Kidney tubule cell (primary cell): ENCODE measurements at regions not wholly inside any gene's neighbourhood (a gene's known extent, or its start where the extent isn't known, plus 50 kb on each side); places are given as distances from the start of the nearest gene placed in this dataset.
A peak's percentile ranks its signal among the peaks of the same experiment; 100 is the strongest.

Experiments
- DNase-seq: peaks from one replicate; pipeline ENCODE4 v3.0.0-alpha.2; 2018; ENCODE audit warnings: low spot score

DNA sequence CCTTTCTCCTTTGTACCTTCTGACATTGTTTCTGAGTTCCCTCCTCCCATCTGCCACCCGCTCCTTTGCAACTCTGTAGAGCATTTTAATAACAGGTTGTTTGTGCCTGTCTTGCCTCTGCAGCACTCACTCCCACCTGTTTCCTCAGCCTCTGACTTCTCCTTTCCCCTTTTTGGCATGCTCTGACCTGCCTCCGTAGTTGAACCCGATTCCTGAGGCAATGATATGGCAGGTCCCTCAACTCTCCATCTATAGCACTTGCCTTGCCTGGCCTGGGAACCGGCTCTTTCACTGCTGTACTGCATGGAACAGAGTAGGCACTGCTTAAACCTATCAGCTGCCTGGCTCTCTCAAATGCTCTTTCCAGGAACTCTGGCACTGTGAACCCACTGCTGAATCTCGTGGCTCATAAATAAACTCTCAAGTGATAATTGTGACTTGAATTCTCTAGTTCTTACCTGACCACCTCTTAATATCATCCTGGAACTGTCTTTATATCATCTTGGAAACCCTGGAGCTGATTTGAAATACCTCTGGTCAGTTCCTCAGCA, 50.3 kb downstream of the UTRN start:
- no peak for DNase-seq

DNA sequence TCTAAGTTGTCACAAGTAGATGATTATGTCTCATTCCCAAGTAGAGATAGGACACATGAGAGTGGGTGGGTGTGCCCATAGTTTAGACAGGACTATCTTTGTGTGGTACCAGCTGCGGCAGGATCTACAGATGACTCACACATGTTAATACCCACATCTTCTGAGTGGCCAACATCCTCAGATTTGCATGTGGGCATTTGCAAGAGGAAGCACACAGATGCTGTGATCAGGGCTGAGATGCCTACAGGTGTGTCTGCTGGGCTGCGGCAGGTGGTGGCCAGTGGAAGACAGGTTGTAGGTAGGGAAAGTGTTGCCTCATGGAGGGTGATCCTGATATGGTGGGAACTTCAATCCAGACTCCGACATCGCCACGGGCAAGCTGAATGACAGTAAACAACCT, 50.8 kb downstream of the UTRN start:
- DNase-seq = peak; percentile 61

DNA sequence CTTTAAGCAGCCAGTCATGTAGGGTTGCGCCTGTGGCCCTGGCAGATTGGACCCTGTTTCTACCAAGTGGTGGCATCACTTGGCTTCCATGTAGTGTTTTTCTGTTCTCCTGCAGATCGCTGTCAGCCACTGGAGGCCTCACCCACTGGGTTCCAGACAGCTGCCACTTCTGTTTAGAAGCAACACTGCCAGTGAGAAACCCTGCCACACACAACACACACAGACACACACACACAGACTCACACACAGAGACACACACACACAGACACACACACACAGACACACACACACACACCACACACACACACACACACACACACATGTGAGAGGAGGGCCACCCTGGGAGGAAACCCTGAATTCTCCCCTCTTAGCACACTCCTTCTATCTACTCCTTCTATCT, 51.8 kb downstream of the UTRN start:
- DNase-seq = no peak

DNA sequence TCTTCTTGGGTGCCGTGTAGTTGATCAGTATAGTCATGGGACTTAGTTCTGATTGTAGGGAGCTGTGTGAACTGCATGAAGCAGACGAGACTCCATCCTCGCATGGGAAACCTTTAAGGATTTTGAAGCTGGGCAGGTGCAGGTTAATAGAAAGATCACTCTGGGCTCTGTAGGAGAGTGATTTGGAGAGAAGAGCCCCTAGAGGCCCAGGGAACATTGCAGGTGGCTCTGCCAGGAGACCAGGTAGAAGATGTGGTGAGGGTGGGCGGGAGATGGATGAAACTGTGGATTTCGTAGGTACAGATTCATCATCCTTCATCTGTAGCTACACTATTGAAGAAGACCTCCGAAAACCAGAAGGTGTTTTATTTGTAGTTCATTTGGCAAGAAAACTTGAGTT, 53.3 kb downstream of the UTRN start:
- DNase-seq = no peak

DNA sequence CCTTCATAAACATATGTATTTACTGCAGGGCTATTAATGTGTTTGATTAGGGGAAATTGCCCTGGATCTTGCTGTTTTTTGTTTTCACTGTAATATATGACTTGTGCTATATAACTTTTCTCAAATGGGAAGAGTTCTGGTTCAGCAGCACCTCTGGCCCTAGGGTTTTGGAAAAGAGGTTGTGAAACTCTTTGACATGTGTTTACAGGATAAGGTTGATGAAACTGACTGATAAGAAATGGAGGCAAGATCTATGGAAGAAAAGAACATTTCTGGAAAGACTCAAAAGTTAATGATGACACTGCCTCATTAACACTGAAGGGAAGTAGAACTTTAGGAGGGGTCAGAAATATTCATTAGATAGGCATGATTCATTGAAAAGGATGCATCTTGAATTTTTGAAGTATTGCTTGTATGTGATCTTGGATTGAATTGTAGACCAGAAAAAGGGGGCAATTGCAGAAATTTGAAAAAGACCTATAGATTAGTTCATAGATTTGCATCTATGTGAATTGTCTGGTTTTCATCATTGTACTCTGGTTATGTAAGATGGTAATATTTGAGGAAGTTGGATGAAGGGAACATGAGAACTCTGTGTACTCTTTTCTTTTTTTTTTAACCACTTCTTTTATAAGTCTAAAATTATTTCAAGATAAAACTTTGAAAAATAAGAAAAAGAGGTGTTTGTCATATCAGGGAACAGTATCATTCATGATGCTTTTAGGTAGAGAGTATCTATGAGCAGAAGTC, 54.0 kb downstream of the UTRN start:
- DNase-seq = no peak

DNA sequence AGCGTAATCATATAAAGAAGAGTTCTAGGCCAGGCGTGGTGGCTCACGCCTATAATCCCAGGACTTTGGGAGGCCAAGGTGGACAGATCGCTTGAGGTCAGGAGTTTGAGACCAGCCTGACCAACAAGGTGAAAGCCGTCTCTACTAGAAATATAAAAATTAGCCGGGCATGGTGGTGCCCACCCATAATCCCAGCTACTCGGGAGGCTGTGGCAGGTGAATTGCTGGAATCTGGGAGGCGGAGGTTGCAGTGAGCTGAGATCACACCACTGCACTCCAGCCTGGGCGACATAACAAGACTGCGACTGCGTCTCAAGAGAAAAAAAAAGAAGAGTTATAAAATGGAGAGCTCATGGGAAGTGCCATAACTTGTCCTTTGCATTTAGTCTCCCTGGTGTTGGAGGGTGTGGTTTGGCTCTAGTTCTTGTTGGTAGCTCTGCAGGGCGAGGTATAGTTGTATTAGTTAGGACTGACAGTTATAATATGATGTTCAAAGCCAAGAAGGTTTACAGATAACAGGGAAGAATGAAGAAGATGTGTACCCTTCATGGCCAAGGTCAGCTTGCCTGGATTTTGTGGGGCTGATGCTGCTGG, 54.8 kb downstream of the UTRN start:
- no peak for DNase-seq

DNA sequence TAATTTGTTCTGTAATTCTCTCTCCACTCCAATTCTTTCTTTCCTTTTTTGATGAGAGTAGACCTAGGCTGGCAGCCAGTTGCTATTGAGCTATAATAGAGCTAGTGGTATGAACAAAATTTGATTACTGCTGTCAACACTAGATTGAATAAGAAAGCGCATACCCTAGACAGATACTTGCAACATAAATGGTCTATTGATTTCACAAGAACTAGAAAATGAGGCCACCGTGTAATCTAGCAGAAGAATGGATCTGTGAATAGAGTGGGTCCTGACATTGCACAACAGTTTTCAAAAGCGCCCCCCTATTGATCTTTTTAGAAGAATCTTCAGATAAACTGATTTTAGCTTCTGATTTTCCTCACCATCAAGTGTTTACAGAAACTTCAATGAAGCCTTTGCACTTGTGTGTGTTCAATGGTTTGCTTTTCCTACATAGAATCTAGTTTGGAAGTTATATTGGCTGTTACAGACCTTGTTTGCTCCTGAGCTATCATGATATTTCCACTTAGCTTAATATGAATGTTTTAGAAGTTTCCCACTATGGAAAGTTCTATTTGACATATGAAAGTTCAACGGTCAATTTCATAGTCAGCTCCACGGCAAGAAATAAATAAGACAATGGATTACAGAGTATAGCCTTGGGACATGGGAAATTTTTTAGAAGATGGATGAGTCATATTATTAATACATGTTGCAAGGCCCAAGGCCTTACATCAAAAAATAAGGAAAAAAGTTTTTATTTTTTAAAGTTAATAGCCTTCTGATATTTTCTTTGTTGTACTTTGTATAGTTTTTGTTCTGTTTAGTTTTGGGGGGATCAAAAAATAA, 55.6 kb downstream of the UTRN start:
- no peak for DNase-seq

DNA sequence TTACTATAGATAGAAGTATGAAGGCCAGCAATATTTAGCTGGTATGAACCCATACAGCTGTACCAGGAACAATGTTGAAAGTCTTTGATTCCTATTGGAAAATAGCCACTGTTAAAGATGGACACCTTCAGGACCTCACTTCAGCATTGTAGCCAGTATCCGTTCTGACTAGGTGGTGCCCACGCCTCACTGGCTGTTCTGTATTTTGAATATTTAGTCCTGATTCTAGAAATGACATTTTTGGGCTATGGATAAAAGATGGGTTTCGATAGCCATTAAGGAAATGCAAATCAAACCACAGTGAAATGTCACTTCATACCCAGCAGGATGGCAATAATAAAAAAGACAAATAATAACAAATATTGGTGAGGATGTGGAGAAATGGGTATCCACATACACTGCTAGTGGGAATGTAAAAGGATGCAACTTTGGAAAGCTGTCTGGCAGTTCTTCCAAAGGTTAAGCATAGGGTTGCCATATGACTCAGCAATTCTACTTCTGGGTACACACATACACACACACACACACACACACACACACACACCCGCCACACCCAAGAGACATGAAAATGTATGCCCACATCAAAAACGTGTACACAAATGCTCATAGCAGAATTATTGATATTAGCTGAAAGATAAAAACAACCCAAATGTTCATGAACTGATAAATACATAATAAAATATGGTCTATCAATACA, 56.8 kb downstream of the UTRN start:
- no peak for DNase-seq

DNA sequence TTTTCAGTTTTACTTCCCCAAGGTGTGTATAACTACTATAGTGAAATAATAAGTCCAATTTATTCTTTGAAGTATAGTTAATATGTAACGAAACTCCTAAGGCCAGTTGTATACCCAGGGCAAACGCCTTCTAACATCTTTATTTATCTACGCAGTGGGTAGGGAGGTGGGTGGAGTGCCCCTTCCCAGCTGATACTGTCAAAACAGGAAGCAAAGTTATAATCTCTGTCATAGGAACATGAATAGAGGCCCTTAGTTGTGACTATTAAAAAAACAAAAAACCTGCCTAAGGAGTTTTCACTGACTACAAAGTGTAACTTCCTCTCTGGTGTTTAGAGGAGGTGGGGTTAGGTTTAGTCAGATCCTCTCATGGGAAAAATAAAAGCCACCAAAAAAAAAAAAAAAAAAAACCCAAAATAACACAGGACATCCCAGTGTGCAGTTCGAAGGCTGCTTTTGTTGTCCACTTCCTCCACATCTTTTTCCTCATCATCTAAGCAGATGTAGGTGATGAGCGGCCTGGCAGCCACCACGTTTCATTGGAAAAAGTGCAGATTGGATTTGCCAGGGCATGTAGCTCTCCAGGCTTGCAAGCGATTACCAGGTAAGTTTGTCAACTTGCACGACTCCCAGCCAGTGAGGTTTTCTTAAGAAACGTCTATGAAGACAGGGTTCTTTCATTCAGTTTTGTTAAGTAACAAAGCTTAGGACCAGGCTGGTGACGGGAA, 58.7 kb downstream of the UTRN start:
- DNase-seq = no peak

DNA sequence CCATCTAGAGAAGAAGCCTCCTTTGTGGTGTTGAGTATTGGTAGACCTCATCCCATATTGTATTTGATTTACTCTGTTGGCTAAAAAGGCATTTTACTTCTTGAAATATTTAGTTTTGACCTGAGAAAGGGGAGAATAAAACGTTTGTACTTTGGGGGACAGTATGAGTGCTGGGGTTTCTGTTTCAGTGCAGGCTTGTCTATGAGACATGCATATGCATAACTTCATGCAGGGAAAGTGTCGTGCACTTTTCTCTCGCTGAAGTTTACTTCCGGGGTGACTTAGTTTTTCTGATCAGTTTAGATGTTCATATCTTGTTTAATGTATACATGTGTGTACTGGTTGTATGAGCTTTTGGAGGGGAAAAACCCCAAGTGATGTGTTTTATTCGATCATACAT, 59.5 kb downstream of the UTRN start:
- no peak for DNase-seq

DNA sequence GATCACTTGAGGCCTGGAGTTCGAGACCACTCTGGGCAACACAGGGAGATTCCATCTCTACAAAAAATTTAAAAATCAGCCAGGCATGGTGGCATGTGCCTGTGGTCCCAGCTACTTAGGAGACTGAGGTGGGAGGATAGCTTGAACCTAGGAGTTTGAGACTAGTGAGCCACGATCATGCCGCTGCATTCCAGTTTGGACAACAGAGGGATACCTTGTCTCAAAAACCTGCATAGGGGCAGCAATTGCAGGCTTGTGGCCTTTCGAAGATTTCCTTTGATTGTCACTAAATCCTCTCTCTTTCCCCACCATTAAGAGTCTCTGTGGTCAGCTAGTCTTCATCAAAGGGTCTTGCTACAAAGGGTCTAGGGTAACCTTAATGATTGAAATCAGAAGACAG, 60.3 kb downstream of the UTRN start:
- no peak for DNase-seq

DNA sequence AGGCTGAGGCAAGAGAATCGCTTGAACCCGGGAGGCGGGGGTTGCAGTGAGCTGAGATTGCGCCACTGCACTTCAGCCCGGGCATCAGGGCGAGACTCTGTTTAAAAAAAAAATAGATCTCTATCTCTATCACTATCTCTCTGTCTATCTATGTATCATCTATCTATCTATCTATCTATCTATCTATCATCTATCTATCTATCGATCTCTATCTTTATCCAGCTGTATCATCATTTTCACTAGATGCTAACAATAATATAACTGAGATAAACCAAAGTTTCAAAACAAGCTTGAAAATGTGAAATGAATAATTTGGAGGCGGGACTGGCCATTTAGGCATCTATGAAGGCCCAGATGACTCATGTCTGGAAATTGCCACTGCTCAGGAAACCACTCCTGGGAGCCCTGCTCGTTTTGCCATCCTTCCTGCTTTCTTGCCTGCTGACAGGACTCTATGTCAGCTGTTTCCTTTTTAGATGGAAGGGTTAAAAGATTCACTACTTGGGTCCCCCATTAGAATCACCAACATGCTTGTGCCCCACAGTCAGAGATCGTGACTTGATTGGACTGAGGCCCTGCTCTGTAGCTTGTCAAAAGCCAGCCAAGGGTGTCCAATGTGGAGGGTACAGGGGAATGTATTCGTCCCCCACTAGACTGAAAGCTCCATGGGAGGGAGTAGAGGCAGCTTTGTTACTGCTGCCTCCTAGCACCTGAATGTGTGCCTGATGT, 61.7 kb downstream of the UTRN start:
- DNase-seq = peak; percentile 76

DNA sequence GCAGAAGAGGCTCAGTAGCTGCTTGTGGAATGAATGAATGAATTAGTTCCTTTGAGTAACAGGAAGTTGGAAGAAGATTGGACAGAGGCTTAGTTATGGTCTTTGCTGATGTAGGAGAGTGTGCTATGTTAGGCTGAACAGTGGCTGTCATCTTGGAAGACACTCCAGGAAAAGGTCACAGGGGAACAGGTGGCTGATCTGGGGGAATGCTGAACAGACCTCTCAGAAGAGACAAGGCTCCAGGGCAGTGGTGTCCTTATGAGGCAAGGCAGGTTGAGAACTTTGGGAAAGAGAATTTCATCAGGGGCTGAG, 62.3 kb downstream of the UTRN start:
- DNase-seq = no peak

DNA sequence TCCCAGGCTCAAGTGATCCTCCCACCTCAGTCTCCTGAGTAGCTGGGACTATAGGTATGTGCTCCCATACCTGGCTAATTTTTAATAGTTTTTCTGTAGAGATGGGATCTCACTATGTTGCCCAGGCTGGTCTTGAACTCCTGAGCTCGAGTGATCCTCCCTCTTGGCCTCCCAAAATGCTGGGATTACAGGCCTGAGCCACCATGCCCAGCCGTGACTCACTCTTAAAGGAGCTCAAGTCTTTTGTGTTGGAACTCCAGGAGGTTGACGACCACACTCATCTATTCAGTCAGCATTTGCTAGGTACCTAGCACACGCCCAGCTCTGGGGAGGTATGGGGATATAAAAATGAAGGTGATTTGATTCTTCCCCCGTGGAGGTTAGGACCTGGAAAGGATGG, 62.8 kb downstream of the UTRN start:
- no peak for DNase-seq

DNA sequence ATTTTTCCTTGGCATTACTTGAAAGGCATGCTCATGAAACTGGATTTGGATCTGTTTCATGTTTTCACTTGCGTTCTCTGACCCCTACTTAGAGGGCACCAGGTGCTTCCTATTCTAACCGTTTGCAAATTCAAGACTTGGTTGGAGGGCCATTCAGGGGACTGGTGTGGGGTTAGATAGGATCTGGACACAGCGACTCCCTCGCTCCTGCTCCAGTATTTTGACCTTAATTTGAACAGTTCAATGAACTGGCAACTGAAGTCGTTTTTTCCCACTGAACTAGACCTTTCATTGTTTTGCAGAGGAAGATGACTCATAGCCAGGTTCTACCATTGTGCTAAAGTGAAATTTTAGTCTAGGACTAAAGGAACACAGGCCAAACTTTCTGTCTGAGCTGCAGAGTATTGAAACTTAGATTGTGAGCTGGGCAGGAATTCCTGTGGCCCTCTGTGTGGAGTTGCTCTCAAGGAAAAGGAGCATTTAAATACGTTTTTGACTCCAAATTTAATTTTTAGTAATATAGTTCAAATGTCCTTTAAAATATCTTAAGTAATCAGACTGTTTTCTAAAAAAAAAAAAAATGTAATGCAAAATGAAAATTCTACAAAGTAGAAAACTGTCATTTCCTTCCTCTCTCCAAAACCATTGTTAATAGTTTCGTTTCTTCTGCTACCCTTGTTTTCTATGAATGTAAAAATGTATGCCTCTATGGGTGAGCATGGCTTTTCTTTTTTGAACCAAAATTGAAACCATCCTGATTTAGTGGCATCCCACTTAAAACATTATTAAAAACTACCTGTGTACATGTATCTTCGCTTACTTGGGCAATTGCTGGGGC, 64.8 kb downstream of the UTRN start:
- peak; percentile 74 for DNase-seq

DNA sequence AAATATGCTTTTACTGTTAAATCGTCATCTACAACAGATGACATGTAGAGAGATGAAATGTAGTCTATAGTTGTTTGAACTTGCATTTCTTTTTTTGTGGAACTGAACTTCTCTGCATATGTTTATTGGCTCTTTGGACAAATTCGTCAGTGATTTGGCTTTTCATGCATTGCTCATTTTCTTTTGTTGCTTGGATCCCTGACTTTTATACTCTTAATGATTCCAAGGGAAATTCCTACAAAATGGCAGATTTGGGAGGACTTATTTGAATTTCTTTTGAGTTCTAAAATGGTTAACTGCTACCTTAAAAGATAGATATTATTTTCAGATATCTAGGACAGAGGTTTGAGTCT, 65.4 kb downstream of the UTRN start:
- DNase-seq = no peak

DNA sequence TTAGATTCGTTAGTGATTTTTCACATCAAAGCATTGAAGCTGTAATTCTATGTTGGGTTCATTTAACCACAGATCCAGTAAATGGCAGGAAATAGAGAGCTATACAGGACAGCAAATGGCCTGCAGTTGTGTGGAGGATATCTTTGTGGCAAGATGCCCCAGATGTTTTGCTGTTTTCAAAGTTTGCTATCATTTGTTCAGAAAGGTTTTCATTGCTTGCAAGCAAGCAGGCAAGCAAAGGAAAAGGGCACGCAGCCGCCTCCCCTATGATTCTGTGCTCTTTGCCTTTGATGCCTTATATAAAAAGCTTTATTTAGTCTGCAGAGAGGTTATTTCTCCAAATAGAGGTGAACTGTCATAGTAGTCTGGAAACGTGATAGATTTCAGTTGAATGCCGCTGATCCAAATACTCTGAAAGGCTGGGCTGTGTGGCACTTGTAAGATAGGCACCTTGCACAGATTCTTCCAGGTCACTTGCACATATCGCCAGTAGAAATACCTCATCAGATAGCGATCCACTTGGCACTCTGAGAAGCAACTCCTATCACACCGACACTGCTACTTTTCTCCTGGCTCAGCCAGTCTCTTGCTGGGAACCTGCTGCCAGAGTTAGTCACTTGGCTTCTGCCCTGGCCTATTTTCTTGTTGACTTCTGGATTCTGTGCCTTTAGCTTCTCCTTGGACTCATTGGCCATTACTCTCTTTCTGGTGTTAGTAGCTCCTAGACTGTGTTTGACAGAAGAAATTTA, 66.4 kb downstream of the UTRN start:
- no peak for DNase-seq

DNA sequence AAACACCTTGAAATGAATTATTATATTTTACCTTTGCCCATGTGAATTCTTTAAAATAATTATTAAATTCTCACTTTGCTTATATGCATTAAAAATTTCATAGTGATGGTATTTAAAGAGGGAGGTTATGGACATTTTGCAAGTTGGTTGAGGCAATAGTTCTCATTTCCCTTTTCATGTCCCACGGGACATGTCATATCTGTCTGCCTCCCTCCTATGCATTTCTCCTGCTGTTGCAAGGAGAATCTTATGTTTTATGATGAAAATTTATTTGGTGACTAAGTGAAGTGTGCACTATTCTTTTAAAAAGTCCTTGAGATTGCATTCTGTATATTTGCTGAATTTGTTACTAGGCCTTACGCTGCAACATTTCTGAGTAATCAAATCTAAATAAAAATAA, 67.2 kb downstream of the UTRN start:
- DNase-seq = no peak

DNA sequence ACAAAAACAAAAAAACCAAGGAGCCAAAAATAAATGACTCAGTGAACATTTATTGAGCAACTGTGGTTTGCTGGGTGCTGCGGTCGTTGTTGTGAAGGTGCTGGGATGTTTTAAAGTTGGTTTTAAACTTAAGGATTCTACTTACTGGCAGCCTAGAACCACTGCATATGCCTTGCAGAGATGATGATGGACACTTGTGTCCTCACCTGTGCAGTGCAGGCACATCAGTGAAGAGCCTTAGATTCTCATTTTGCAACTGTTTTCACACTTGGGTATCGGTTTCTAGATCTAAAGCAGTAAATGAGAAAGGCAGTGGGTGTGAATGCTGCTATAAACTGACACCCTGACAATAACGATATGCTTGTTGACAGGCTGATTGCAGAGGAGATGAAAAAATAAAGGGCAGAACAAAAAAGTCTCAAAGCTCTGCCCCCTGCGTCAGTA, 68.8 kb downstream of the UTRN start:
- DNase-seq = no peak

DNA sequence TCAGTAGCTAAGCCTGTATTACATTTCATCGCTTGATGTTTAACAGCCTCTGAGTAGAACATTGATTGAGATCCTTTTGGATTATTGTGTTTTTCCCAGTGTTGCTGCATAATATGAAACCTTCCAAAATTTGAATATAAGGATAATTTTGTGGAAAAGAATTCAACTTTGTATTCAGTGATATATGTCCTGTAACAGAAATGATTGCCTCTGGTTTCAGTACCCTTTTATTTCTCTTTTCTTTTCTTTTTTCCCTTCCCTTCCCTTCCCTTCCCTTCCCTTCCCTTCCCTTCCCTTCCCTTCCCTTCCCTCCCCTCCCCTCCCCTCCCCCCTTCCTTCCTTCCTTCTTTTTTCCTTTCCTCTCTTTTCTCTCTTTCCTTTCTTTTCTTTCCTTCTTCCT, 74.6 kb downstream of the UTRN start:
- no peak for DNase-seq
